ENCODE measurements at regions not wholly inside any gene's neighbourhood (a gene's known extent, or its start where the extent isn't known, plus 50 kb on each side); places are given as distances from the start of the nearest gene placed in this dataset.

DNA sequence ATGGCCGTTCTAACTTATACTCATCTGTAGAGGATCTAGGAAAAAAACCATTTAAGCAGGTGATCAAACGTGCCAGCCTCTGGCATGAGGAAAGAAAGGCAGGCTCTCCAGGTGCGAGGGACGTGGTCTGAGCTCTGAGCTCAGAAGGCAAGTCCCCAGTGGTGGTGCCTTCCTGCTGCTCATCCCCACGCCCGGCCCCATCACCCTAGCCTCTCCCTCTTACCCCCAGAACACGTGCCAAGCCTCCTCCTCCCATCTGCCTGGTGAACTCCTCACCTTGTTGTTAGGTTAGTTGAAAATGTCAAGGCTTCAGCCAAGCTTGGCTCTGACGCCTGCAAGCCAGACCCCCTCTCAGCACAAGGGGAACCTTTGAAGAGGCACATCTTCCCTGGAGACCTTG lies 571.2 kb upstream of the MKI67 start:
- TF ChIP-seq, protein P1, sequence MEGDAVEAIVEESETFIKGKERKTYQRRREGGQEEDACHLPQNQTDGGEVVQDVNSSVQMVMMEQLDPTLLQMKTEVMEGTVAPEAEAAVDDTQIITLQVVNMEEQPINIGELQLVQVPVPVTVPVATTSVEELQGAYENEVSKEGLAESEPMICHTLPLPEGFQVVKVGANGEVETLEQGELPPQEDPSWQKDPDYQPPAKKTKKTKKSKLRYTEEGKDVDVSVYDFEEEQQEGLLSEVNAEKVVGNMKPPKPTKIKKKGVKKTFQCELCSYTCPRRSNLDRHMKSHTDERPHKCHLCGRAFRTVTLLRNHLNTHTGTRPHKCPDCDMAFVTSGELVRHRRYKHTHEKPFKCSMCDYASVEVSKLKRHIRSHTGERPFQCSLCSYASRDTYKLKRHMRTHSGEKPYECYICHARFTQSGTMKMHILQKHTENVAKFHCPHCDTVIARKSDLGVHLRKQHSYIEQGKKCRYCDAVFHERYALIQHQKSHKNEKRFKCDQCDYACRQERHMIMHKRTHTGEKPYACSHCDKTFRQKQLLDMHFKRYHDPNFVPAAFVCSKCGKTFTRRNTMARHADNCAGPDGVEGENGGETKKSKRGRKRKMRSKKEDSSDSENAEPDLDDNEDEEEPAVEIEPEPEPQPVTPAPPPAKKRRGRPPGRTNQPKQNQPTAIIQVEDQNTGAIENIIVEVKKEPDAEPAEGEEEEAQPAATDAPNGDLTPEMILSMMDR (IDR thresholded peaks at IDR 0.05; ENCODE audit: low read depth, low read length, missing input control), result no peak
- TF ChIP-seq, protein P2, sequence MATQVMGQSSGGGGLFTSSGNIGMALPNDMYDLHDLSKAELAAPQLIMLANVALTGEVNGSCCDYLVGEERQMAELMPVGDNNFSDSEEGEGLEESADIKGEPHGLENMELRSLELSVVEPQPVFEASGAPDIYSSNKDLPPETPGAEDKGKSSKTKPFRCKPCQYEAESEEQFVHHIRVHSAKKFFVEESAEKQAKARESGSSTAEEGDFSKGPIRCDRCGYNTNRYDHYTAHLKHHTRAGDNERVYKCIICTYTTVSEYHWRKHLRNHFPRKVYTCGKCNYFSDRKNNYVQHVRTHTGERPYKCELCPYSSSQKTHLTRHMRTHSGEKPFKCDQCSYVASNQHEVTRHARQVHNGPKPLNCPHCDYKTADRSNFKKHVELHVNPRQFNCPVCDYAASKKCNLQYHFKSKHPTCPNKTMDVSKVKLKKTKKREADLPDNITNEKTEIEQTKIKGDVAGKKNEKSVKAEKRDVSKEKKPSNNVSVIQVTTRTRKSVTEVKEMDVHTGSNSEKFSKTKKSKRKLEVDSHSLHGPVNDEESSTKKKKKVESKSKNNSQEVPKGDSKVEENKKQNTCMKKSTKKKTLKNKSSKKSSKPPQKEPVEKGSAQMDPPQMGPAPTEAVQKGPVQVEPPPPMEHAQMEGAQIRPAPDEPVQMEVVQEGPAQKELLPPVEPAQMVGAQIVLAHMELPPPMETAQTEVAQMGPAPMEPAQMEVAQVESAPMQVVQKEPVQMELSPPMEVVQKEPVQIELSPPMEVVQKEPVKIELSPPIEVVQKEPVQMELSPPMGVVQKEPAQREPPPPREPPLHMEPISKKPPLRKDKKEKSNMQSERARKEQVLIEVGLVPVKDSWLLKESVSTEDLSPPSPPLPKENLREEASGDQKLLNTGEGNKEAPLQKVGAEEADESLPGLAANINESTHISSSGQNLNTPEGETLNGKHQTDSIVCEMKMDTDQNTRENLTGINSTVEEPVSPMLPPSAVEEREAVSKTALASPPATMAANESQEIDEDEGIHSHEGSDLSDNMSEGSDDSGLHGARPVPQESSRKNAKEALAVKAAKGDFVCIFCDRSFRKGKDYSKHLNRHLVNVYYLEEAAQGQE (IDR thresholded peaks at IDR 0.05), result no peak
- no peak for TF ChIP-seq SP1 (IDR thresholded peaks at IDR 0.05)
- no peak for TF ChIP-seq TAF1 (conservative IDR thresholded peaks at IDR 0.05)
- no peak for TF ChIP-seq RAD21 (IDR thresholded peaks at IDR 0.05)
- TF ChIP-seq, protein P3, sequence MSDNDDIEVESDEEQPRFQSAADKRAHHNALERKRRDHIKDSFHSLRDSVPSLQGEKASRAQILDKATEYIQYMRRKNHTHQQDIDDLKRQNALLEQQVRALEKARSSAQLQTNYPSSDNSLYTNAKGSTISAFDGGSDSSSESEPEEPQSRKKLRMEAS (IDR thresholded peaks at IDR 0.05), result no peak
- no peak for TF ChIP-seq JUND (IDR thresholded peaks at IDR 0.05)
- TF ChIP-seq, protein P4, sequence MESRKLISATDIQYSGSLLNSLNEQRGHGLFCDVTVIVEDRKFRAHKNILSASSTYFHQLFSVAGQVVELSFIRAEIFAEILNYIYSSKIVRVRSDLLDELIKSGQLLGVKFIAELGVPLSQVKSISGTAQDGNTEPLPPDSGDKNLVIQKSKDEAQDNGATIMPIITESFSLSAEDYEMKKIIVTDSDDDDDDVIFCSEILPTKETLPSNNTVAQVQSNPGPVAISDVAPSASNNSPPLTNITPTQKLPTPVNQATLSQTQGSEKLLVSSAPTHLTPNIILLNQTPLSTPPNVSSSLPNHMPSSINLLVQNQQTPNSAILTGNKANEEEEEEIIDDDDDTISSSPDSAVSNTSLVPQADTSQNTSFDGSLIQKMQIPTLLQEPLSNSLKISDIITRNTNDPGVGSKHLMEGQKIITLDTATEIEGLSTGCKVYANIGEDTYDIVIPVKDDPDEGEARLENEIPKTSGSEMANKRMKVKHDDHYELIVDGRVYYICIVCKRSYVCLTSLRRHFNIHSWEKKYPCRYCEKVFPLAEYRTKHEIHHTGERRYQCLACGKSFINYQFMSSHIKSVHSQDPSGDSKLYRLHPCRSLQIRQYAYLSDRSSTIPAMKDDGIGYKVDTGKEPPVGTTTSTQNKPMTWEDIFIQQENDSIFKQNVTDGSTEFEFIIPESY (IDR thresholded peaks at IDR 0.05), result no peak

All from liver (tissue), 3 donors.